ENCODE measurements at regions not wholly inside any gene's neighbourhood (a gene's known extent, or its start where the extent isn't known, plus 50 kb on each side); places are given as distances from the start of the nearest gene placed in this dataset.

GRCh38 chr2:47300081-47300480 is 69.0 kb upstream of the EPCAM start:
- Histone ChIP-seq H3K9me3 (no peaks in the 10 kb centered on the region), H3K4me1 (ENCODE audit: control insufficient read depth in 1 of 2, insufficient read depth in 1 of 2, low read depth in 1 of 2, low read length in 1 of 2) (peaks cover 91 to 92% of the 10 kb centered on the region in 2 experiments), H3K27ac (peak overlapping the region; percentile 95), H3K27me3 (no peaks in the 10 kb centered on the region), H3K4me3 (ENCODE audit: low read depth in 1 of 2, low read length in 1 of 2) (peak overlapping the region in 1 of 2 experiments; percentile 48), H3K36me3 (no peaks in the 10 kb centered on the region)
- no peak for TF ChIP-seq CTCF (IDR thresholded peaks at IDR 0.05)

- H3K4me1 ChIP-seq (ENCODE audit: control insufficient read depth in 1 of 2, insufficient read depth in 1 of 2, low read depth in 1 of 2, low read length in 1 of 2): peaks cover 92 to 95% of the 10 kb centered on the region in 2 experiments
- no peak for TF ChIP-seq CTCF (IDR thresholded peaks at IDR 0.05)
- H3K27ac ChIP-seq: peak overlapping the region; percentile 95
- no peaks in the 10 kb centered on the region for H3K36me3 ChIP-seq
- H3K4me3 ChIP-seq (ENCODE audit: low read depth in 1 of 2, low read length in 1 of 2): peak overlapping the region in 1 of 2 experiments; percentile 48
- H3K27me3 ChIP-seq: no peaks in the 10 kb centered on the region
- no peaks in the 10 kb centered on the region for H3K9me3 ChIP-seq
Measured at GRCh38 chr2:47299555-47299954, 69.6 kb upstream of the EPCAM start.

- Histone ChIP-seq H3K4me3 (ENCODE audit: low read depth in 1 of 2, low read length in 1 of 2) (no peak overlapping the region), H3K9me3 (no peaks in the 10 kb centered on the region), H3K36me3 (no peaks in the 10 kb centered on the region), H3K27ac (peak overlapping the region; percentile 95), H3K4me1 (ENCODE audit: control insufficient read depth in 1 of 2, insufficient read depth in 1 of 2, low read depth in 1 of 2, low read length in 1 of 2) (peaks cover 84 to 87% of the 10 kb centered on the region in 2 experiments), H3K27me3 (no peaks in the 10 kb centered on the region)
- no peak for TF ChIP-seq CTCF (IDR thresholded peaks at IDR 0.05)
Measured at GRCh38 chr2:47298771-47299170, 70.3 kb upstream of the EPCAM start.

GRCh38 chr2:47297767-47298425 is 71.2 kb upstream of the EPCAM start:
- H3K4me3 ChIP-seq (ENCODE audit: low read depth in 1 of 2, low read length in 1 of 2): no peak overlapping the region
- no peaks in the 10 kb centered on the region for H3K36me3 ChIP-seq
- H3K9me3 ChIP-seq: no peaks in the 10 kb centered on the region
- TF ChIP-seq CTCF (IDR thresholded peaks at IDR 0.05): no peak
- H3K27me3 ChIP-seq: no peaks in the 10 kb centered on the region
- H3K4me1 ChIP-seq (ENCODE audit: control insufficient read depth in 1 of 2, insufficient read depth in 1 of 2, low read depth in 1 of 2, low read length in 1 of 2): peaks cover 75 to 78% of the 10 kb centered on the region in 2 experiments
- no peak overlapping the region for H3K27ac ChIP-seq

GRCh38 chr2:47295981-47296635 is 73.0 kb upstream of the EPCAM start:
- peaks cover 58 to 60% of the 10 kb centered on the region in 2 experiments for H3K4me1 ChIP-seq (ENCODE audit: control insufficient read depth in 1 of 2, insufficient read depth in 1 of 2, low read depth in 1 of 2, low read length in 1 of 2)
- no peaks in the 10 kb centered on the region for H3K27me3 ChIP-seq
- H3K4me3 ChIP-seq (ENCODE audit: low read depth in 1 of 2, low read length in 1 of 2): no peak overlapping the region
- no peak for TF ChIP-seq CTCF (IDR thresholded peaks at IDR 0.05)
- H3K9me3 ChIP-seq: no peaks in the 10 kb centered on the region
- peak overlapping the region; percentile 81 for H3K27ac ChIP-seq
- no peaks in the 10 kb centered on the region for H3K36me3 ChIP-seq
